ENCODE measurements at regions not wholly inside any gene's neighbourhood (a gene's known extent, or its start where the extent isn't known, plus 50 kb on each side); places are given as distances from the start of the nearest gene placed in this dataset.
"Not testable (repeated sequence)": the region's sequence is repeated elsewhere in the genome, so short reads cannot be mapped to it uniquely, and the experiment has no call there.

- Histone ChIP-seq H3K4me1 (no peaks in the 10 kb centered on the region), H3K9me3 (no peaks in the 10 kb centered on the region), H3K36me3 (no peaks in the 10 kb centered on the region), H3K27me3 (no peaks in the 10 kb centered on the region), H3K4me3 (no peak overlapping the region), H3K27ac (no peak overlapping the region)
- no peak for TF ChIP-seq CTCF (IDR thresholded peaks at IDR 0.05)
- intact Hi-C loops (cut with DNase I; ENCODE audit: low total_unique reads): no loop called here
- no peak for DNase-seq
Measured at GRCh38 chr16:21526923-21527807, 72.2 kb upstream of the METTL9 start.

GRCh38 chr16:21529060-21529658, 70.2 kb upstream of the METTL9 start:
- intact Hi-C loops (cut with DNase I; ENCODE audit: low total_unique reads); H3K9me3 ChIP-seq; H3K4me1 ChIP-seq; DNase-seq; H3K4me3 ChIP-seq; H3K27ac ChIP-seq; H3K36me3 ChIP-seq; H3K27me3 ChIP-seq: not testable (repeated sequence)

GRCh38 chr16:21530729-21531383, 68.5 kb upstream of the METTL9 start:
- H3K36me3 ChIP-seq; H3K27ac ChIP-seq; H3K4me1 ChIP-seq; intact Hi-C loops (cut with DNase I; ENCODE audit: low total_unique reads); DNase-seq; H3K4me3 ChIP-seq; H3K9me3 ChIP-seq; H3K27me3 ChIP-seq: not testable (repeated sequence)

GRCh38 chr16:21532996-21533395, 66.4 kb upstream of the METTL9 start:
- H3K36me3 ChIP-seq; H3K27me3 ChIP-seq; H3K27ac ChIP-seq; H3K9me3 ChIP-seq; DNase-seq; H3K4me1 ChIP-seq; intact Hi-C loops (cut with DNase I; ENCODE audit: low total_unique reads); H3K4me3 ChIP-seq: not testable (repeated sequence)

GRCh38 chr16:21533474-21533873, 65.9 kb upstream of the METTL9 start:
- intact Hi-C loops (cut with DNase I; ENCODE audit: low total_unique reads); H3K36me3 ChIP-seq; H3K27ac ChIP-seq; DNase-seq; H3K9me3 ChIP-seq; H3K4me3 ChIP-seq; H3K4me1 ChIP-seq; H3K27me3 ChIP-seq: not testable (repeated sequence)

GRCh38 chr16:21534561-21534960, 64.8 kb upstream of the METTL9 start:
- H3K27ac ChIP-seq; DNase-seq; H3K9me3 ChIP-seq; H3K36me3 ChIP-seq; intact Hi-C loops (cut with DNase I; ENCODE audit: low total_unique reads); H3K27me3 ChIP-seq; H3K4me3 ChIP-seq: not testable (repeated sequence)
- peaks cover 0 to 14% (median 5%) of the 10 kb centered on the region in 4 donors for H3K4me1 ChIP-seq

- H3K4me3 ChIP-seq; DNase-seq; intact Hi-C loops (cut with DNase I; ENCODE audit: low total_unique reads); H3K27me3 ChIP-seq; H3K9me3 ChIP-seq; H3K27ac ChIP-seq; H3K36me3 ChIP-seq: not testable (repeated sequence)
- peaks cover 0 to 17% (median 6%) of the 10 kb centered on the region in 4 donors for H3K4me1 ChIP-seq
Measured at GRCh38 chr16:21535201-21535600, 64.2 kb upstream of the METTL9 start.

- H3K4me3 ChIP-seq; H3K27me3 ChIP-seq; H3K27ac ChIP-seq; H3K9me3 ChIP-seq; DNase-seq; H3K36me3 ChIP-seq; intact Hi-C loops (cut with DNase I; ENCODE audit: low total_unique reads): not testable (repeated sequence)
- peaks cover 0 to 26% (median 6%) of the 10 kb centered on the region in 4 donors for H3K4me1 ChIP-seq
Measured at GRCh38 chr16:21536740-21537139, 62.6 kb upstream of the METTL9 start.

GRCh38 chr16:21537598-21537997, 61.8 kb upstream of the METTL9 start:
- DNase-seq; H3K27me3 ChIP-seq; H3K4me3 ChIP-seq; intact Hi-C loops (cut with DNase I; ENCODE audit: low total_unique reads); H3K27ac ChIP-seq; H3K9me3 ChIP-seq; H3K36me3 ChIP-seq: not testable (repeated sequence)
- H3K4me1 ChIP-seq: peaks cover 0 to 32% (median 6%) of the 10 kb centered on the region in 4 donors

GRCh38 chr16:21539107-21539618, 60.2 kb upstream of the METTL9 start:
- H3K4me1 ChIP-seq: peaks cover 0 to 44% (median 7%) of the 10 kb centered on the region in 4 donors
- H3K27me3 ChIP-seq; intact Hi-C loops (cut with DNase I; ENCODE audit: low total_unique reads); H3K4me3 ChIP-seq; H3K36me3 ChIP-seq; DNase-seq; H3K9me3 ChIP-seq: not testable (repeated sequence)
- peak overlapping the region; percentile 65 to 66 for H3K27ac ChIP-seq

- H3K4me1 ChIP-seq: peaks cover 0 to 44% (median 7%) of the 10 kb centered on the region in 4 donors
- H3K4me3 ChIP-seq: not testable (repeated sequence)
Measured at GRCh38 chr16:21540770-21541433, 58.5 kb upstream of the METTL9 start.

GRCh38 chr16:21541611-21542051, 57.7 kb upstream of the METTL9 start:
- Histone ChIP-seq H3K27ac (peak overlapping the region; percentile 47 to 79), H3K4me1 (peaks cover 0 to 44% (median 7%) of the 10 kb centered on the region in 4 donors)
- intact Hi-C loops (cut with DNase I; ENCODE audit: low total_unique reads); H3K4me3 ChIP-seq; DNase-seq; H3K9me3 ChIP-seq; H3K36me3 ChIP-seq; H3K27me3 ChIP-seq: not testable (repeated sequence)

More at GRCh38 chr16:21540770-21541433, 58.5 kb upstream of the METTL9 start:
- H3K36me3 ChIP-seq; DNase-seq; H3K27me3 ChIP-seq; H3K9me3 ChIP-seq; intact Hi-C loops (cut with DNase I; ENCODE audit: low total_unique reads): not testable (repeated sequence)
- peak overlapping the region in 1 of 2 donors; percentile 79 for H3K27ac ChIP-seq

Data from tibial artery (tissue), 4 donors.